ENCODE measurements at regions not wholly inside any gene's neighbourhood (a gene's known extent, or its start where the extent isn't known, plus 50 kb on each side); places are given as distances from the start of the nearest gene placed in this dataset.

- H3K79me2 ChIP-seq (ENCODE audit: insufficient read depth, low read length) = no peaks in the 10 kb centered on the region
- no peak overlapping the region for H3K27ac Mint-ChIP-seq
- no peak overlapping the region for H3K4me3 Mint-ChIP-seq
- peaks cover 5 to 16% (median 10%) of the 10 kb centered on the region in 3 donors for H3K27me3 Mint-ChIP-seq (ENCODE audit: low read depth in 3 of 3)
- intact Hi-C loops (cut with micrococcal nuclease) = no loop called here
- WGBS (ENCODE audit: insufficient coverage) = 65% methylated on average over 13 of the region's 16 CpGs
- H3K4me3 ChIP-seq (replicated peaks in 1 of 3; ENCODE audit: low read depth in 2 of 3, low read length in 3 of 3) = no peak overlapping the region
- peaks cover 0 to 6% (median 3%) of the 10 kb centered on the region in 7 donors for H3K9me3 Mint-ChIP-seq
- H3K4me2 ChIP-seq (replicated peaks; ENCODE audit: extremely low read depth, low read length, poor library complexity, severe bottlenecking) = no peak overlapping the region
- TF ChIP-seq CTCF (IDR thresholded peaks at IDR 0.05) = no peak
- H4K20me1 ChIP-seq (ENCODE audit: insufficient read depth, low read length) = no peaks in the 10 kb centered on the region
- no peak for DNase-seq
- no peaks in the 10 kb centered on the region for H3K36me3 ChIP-seq (replicated peaks in 1 of 2; ENCODE audit: control insufficient read depth in 1 of 2, insufficient read depth in 2 of 2, low read length in 2 of 2)
- H3K4me1 ChIP-seq (ENCODE audit: control insufficient read depth in 1 of 2, insufficient read depth in 2 of 2, low read length in 2 of 2) = no peaks in the 10 kb centered on the region
- no peak overlapping the region for H3K27ac ChIP-seq (ENCODE audit: low read depth in 1 of 2, low read length in 2 of 2)
- no peak overlapping the region for H3K9ac ChIP-seq (ENCODE audit: insufficient read depth, low read length, poor library complexity, severe bottlenecking)
- no peak overlapping the region for H2AFZ ChIP-seq (ENCODE audit: insufficient read depth, low read depth, low read length, poor library complexity, severe bottlenecking)
- no peaks in the 10 kb centered on the region for H3K27me3 ChIP-seq (ENCODE audit: control insufficient read depth in 2 of 2, insufficient read depth in 2 of 2, low read length in 2 of 2)
- H3K9me3 ChIP-seq (replicated peaks in 1 of 2; ENCODE audit: control insufficient read depth in 1 of 2, insufficient read depth in 1 of 2, low read length in 2 of 2) = no peaks in the 10 kb centered on the region
- H3K36me3 Mint-ChIP-seq = no peaks in the 10 kb centered on the region
- peaks cover 6% of the 10 kb centered on the region for H3K4me1 Mint-ChIP-seq
Measured at GRCh38 chr16:85227084-85227945, 115.0 kb upstream of the CIBAR2 start.

GRCh38 chr16:85227946-85228862 is 115.9 kb upstream of the CIBAR2 start:
- Histone ChIP-seq H3K4me2 (replicated peaks; ENCODE audit: extremely low read depth, low read length, poor library complexity, severe bottlenecking) (no peak overlapping the region), H3K27me3 (ENCODE audit: control insufficient read depth in 2 of 2, insufficient read depth in 2 of 2, low read length in 2 of 2) (no peaks in the 10 kb centered on the region), H3K79me2 (ENCODE audit: insufficient read depth, low read length) (no peaks in the 10 kb centered on the region), H3K9me3 (replicated peaks in 1 of 2; ENCODE audit: control insufficient read depth in 1 of 2, insufficient read depth in 1 of 2, low read length in 2 of 2) (no peaks in the 10 kb centered on the region), H3K4me3 (replicated peaks in 1 of 3; ENCODE audit: low read depth in 2 of 3, low read length in 3 of 3) (no peak overlapping the region), H3K27ac (ENCODE audit: low read depth in 1 of 2, low read length in 2 of 2) (no peak overlapping the region), H3K9ac (ENCODE audit: insufficient read depth, low read length, poor library complexity, severe bottlenecking) (no peak overlapping the region), H4K20me1 (ENCODE audit: insufficient read depth, low read length) (no peaks in the 10 kb centered on the region), H3K36me3 (replicated peaks in 1 of 2; ENCODE audit: control insufficient read depth in 1 of 2, insufficient read depth in 2 of 2, low read length in 2 of 2) (no peaks in the 10 kb centered on the region), H3K4me1 (ENCODE audit: control insufficient read depth in 1 of 2, insufficient read depth in 2 of 2, low read length in 2 of 2) (no peaks in the 10 kb centered on the region), H2AFZ (ENCODE audit: insufficient read depth, low read depth, low read length, poor library complexity, severe bottlenecking) (no peak overlapping the region)
- H3K27ac Mint-ChIP-seq = no peak overlapping the region
- H3K4me1 Mint-ChIP-seq = peaks cover 6% of the 10 kb centered on the region
- WGBS (ENCODE audit: insufficient coverage) = 90% methylated on average over 26 of the region's 26 CpGs
- peaks cover 8 to 21% (median 12%) of the 10 kb centered on the region in 3 donors for H3K27me3 Mint-ChIP-seq (ENCODE audit: low read depth in 3 of 3)
- H3K4me3 Mint-ChIP-seq = no peak overlapping the region
- peaks cover 0 to 6% (median 3%) of the 10 kb centered on the region in 7 donors for H3K9me3 Mint-ChIP-seq
- intact Hi-C loops (cut with micrococcal nuclease) = no loop called here
- no peak for TF ChIP-seq CTCF (IDR thresholded peaks at IDR 0.05)
- H3K36me3 Mint-ChIP-seq = no peaks in the 10 kb centered on the region
- DNase-seq = no peak

All from CD14-positive monocyte (primary cell).